GM23338 (cell line): ENCODE measurements at regions not wholly inside any gene's neighbourhood (a gene's known extent, or its start where the extent isn't known, plus 50 kb on each side); places are given as distances from the start of the nearest gene placed in this dataset.

Source experiments
- ATAC-seq: fragments of 200-7000 bp; cut with Tn5 transposase; 3 replicates; pipeline ENCODE4 v1.9.1; 2020
- DNase-seq: peaks from one replicate; pipeline ENCODE4 v3.0.0-alpha.2; 2015; ENCODE audit warnings: low spot score
- H2AFZ ChIP-seq: fragments of 200-600 bp; sonication (generic); 2 replicates; pipeline ENCODE4 v1.8.0; 2016; ENCODE audit warnings: antibody characterized with exemption, mild to moderate bottlenecking, moderate library complexity
- H3F3A ChIP-seq: fragments of 200-600 bp; sonication (generic); replicated peaks from 2 replicates; pipeline ENCODE4 v1.8.0; 2017; ENCODE audit warnings: antibody characterized with exemption, mixed run types, low read depth
- H3K27ac ChIP-seq: fragments of 200-600 bp; sonication (generic); 2 replicates; pipeline ENCODE4 v1.6.1; 2016; ENCODE audit warnings: low read depth
- H3K27me3 ChIP-seq: fragments of 200-600 bp; sonication (generic); 2 replicates; pipeline ENCODE4 v1.8.0; 2016; ENCODE audit warnings: mild to moderate bottlenecking, mixed run types, moderate library complexity; ENCODE audit not compliant: insufficient read depth
- H3K36me3 ChIP-seq: fragments of 200-600 bp; sonication (generic); 2 replicates; pipeline ENCODE4 v1.8.0; 2016; ENCODE audit warnings: mild to moderate bottlenecking; ENCODE audit not compliant: insufficient read depth
- H3K4me1 ChIP-seq: fragments of 200-600 bp; sonication (generic); 2 replicates; pipeline ENCODE4 v1.8.0; 2016; ENCODE audit warnings: mild to moderate bottlenecking, moderate library complexity; ENCODE audit not compliant: insufficient read depth
- H3K4me2 ChIP-seq: fragments of 200-600 bp; sonication (generic); 2 replicates; pipeline ENCODE4 v1.7.1; 2017; ENCODE audit warnings: mixed run types
- H3K4me3 ChIP-seq: fragments of 200-600 bp; sonication (generic); 2 replicates; pipeline ENCODE4 v1.6.1; 2016; ENCODE audit warnings: mixed run types
- H3K79me2 ChIP-seq: fragments of 200-600 bp; sonication (generic); replicated peaks from 2 replicates; pipeline ENCODE4 v1.8.0; 2017; ENCODE audit warnings: mild to moderate bottlenecking; ENCODE audit not compliant: insufficient read depth
- H3K9me2 ChIP-seq: fragments of 200-600 bp; sonication (generic); 2 replicates; pipeline ENCODE4 v1.8.0; 2017; ENCODE audit not compliant: insufficient read depth
- H4K20me1 ChIP-seq: fragments of 200-600 bp; sonication (generic); replicated peaks from 2 replicates; pipeline ENCODE4 v1.8.0; 2017; ENCODE audit warnings: mild to moderate bottlenecking; ENCODE audit not compliant: insufficient read depth
- H3K27ac Mint-ChIP-seq: 2 replicates; pipeline ENCODE4 v1.8.0; 2020; ENCODE audit warnings: inconsistent platforms, mild to moderate bottlenecking, moderate library complexity, mixed read lengths
- H3K27me3 Mint-ChIP-seq: 3 replicates; pipeline ENCODE4 v1.8.0; 2022; ENCODE audit warnings: low read depth, mild to moderate bottlenecking, moderate library complexity, mixed read lengths, inconsistent platforms; ENCODE audit not compliant: insufficient read depth, poor library complexity
- H3K36me3 Mint-ChIP-seq: 3 replicates; pipeline ENCODE4 v1.8.0; 2021; ENCODE audit warnings: low read depth, mild to moderate bottlenecking, inconsistent platforms, moderate library complexity, mixed read lengths
- H3K4me1 Mint-ChIP-seq: 3 replicates; pipeline ENCODE4 v1.8.0; 2020; ENCODE audit warnings: mild to moderate bottlenecking, inconsistent platforms, mixed read lengths
- H3K4me3 Mint-ChIP-seq: 3 replicates; pipeline ENCODE4 v1.8.0; 2021; ENCODE audit warnings: moderate library complexity, mild to moderate bottlenecking, inconsistent platforms, mixed read lengths
- H3K9me3 Mint-ChIP-seq: 3 replicates; pipeline ENCODE4 v1.8.0; 2020; ENCODE audit warnings: moderate library complexity, mild to moderate bottlenecking, inconsistent platforms, mixed read lengths
- CREB1 ChIP-seq: fragments of 250-450 bp; sonication (Bioruptor Pico); IDR thresholded peaks from 2 replicates; pipeline ENCODE4 v1.5.0; 2020; ENCODE audit warnings: low read depth, mild to moderate bottlenecking, moderate library complexity
- ETS1 ChIP-seq: IDR thresholded peaks from 2 replicates; pipeline ENCODE4 v1.6.1; 2016; ENCODE audit warnings: antibody characterized with exemption
- EZH2 ChIP-seq: fragments of 200-600 bp; sonication (generic); IDR thresholded peaks from one replicate; pipeline ENCODE4 v1.8.0; 2017; ENCODE audit warnings: antibody characterized with exemption, mild to moderate bottlenecking, low read depth; ENCODE audit not compliant: unreplicated experiment
- EZH2phosphoT487 ChIP-seq: fragments of 200-600 bp; sonication (generic); IDR thresholded peaks from one replicate; pipeline ENCODE4 v1.8.1; 2018; ENCODE audit warnings: antibody characterized with exemption; ENCODE audit not compliant: unreplicated experiment
- JUNB ChIP-seq: IDR thresholded peaks from one replicate; pipeline ENCODE4 v1.6.1; 2016; ENCODE audit warnings: antibody characterized with exemption; ENCODE audit not compliant: unreplicated experiment
- NANOG ChIP-seq: IDR thresholded peaks from 2 replicates; pipeline ENCODE4 v1.6.1; 2016; ENCODE audit warnings: antibody characterized with exemption, borderline replicate concordance
- POLR2AphosphoS5 ChIP-seq: IDR thresholded peaks from 2 replicates; pipeline ENCODE4 v1.6.1; 2016; ENCODE audit warnings: antibody characterized with exemption, low read depth
- STAT1 ChIP-seq: IDR thresholded peaks from one replicate; pipeline ENCODE4 v1.6.1; 2016; ENCODE audit warnings: antibody characterized with exemption; ENCODE audit not compliant: unreplicated experiment
- ZNF114 ChIP-seq: fragments of 250-450 bp; sonication (Bioruptor Pico); IDR thresholded peaks from 2 replicates; pipeline ENCODE4 v1.5.0; 2020; ENCODE audit warnings: mild to moderate bottlenecking, moderate library complexity
- ZNF331 ChIP-seq: fragments of 250-450 bp; sonication (Bioruptor Pico); IDR thresholded peaks from 2 replicates; pipeline ENCODE4 v1.5.0; 2020; ENCODE audit warnings: low read depth, mild to moderate bottlenecking, moderate library complexity
- ZNF462 ChIP-seq: fragments of 250-450 bp; sonication (Bioruptor Pico); IDR thresholded peaks from 2 replicates; pipeline ENCODE4 v1.5.0; 2020; ENCODE audit warnings: mild to moderate bottlenecking, moderate library complexity
- TF ChIP-seq, protein P1 (sequence below), 2 experiments: fragments of 200-600 bp in 1 of 2; sonication (generic) in 1 of 2; conservative IDR thresholded peaks; 2 replicates each; pipeline versions ENCODE4 v1.5.1 to v1.6.1; 2016 to 2017; ENCODE audit warnings: antibody characterized with exemption in 2 of 2, low read depth in 2 of 2, mild to moderate bottlenecking in 2 of 2, moderate library complexity in 1 of 2

- no peak overlapping the region for H3K27ac ChIP-seq
- H3K4me3 Mint-ChIP-seq = no peak overlapping the region
- H3K27me3 ChIP-seq = no peaks in the 10 kb centered on the region
- H3F3A ChIP-seq = no peaks in the 10 kb centered on the region
- no peaks in the 10 kb centered on the region; the same call in 2 of the 3 replicates for H3K4me1 Mint-ChIP-seq
- DNase-seq (no peak), ATAC-seq (no peak)
- H3K4me1 ChIP-seq = no peaks in the 10 kb centered on the region
- no peak overlapping the region for H2AFZ ChIP-seq
- no peak overlapping the region for H3K4me2 ChIP-seq
- H3K79me2 ChIP-seq = no peaks in the 10 kb centered on the region
- no peaks in the 10 kb centered on the region for H4K20me1 ChIP-seq
- H3K4me3 ChIP-seq = no peak overlapping the region
- no peaks in the 10 kb centered on the region for H3K36me3 ChIP-seq
- no peak overlapping the region for H3K27ac Mint-ChIP-seq
- peaks cover 1% of the 10 kb centered on the region; the same call in 2 of the 3 replicates for H3K36me3 Mint-ChIP-seq
- H3K9me3 Mint-ChIP-seq = peaks cover 11% of the 10 kb centered on the region
- H3K27me3 Mint-ChIP-seq = peaks cover 18% of the 10 kb centered on the region
- TF ChIP-seq ETS1 (no peak), JUNB (no peak), POLR2AphosphoS5 (no peak), CREB1 (CRISPR knock-in tag) (no peak), NANOG (no peak), EZH2 (no peak), STAT1 (no peak), ZNF462 (no peak), EZH2phosphoT487 (no peak), ZNF331 (no peak), ZNF114 (CRISPR knock-in tag) (no peak)
- TF ChIP-seq, protein P1, sequence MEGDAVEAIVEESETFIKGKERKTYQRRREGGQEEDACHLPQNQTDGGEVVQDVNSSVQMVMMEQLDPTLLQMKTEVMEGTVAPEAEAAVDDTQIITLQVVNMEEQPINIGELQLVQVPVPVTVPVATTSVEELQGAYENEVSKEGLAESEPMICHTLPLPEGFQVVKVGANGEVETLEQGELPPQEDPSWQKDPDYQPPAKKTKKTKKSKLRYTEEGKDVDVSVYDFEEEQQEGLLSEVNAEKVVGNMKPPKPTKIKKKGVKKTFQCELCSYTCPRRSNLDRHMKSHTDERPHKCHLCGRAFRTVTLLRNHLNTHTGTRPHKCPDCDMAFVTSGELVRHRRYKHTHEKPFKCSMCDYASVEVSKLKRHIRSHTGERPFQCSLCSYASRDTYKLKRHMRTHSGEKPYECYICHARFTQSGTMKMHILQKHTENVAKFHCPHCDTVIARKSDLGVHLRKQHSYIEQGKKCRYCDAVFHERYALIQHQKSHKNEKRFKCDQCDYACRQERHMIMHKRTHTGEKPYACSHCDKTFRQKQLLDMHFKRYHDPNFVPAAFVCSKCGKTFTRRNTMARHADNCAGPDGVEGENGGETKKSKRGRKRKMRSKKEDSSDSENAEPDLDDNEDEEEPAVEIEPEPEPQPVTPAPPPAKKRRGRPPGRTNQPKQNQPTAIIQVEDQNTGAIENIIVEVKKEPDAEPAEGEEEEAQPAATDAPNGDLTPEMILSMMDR (conservative IDR thresholded peaks at IDR 0.05; ENCODE audit: low read depth in 2 of 2) = no peak
- no peaks in the 10 kb centered on the region for H3K9me2 ChIP-seq
Measured at GRCh38 chr4:3637326-3638016, 105.2 kb upstream of the LRPAP1 start.
